Psoas muscle (tissue), 7 donors: ENCODE measurements at regions not wholly inside any gene's neighbourhood (a gene's known extent, or its start where the extent isn't known, plus 50 kb on each side); places are given as distances from the start of the nearest gene placed in this dataset.

Experiments used
- ATAC-seq, 4 donors: fragments of 200-7000 bp; cut with Tn5 transposase; one replicate each; pipeline ENCODE4 v1.9.1; 2020; ENCODE audit warnings: moderate library complexity in 3 of 4, mild to moderate bottlenecking in 2 of 4
- DNase-seq, 2 donors: peaks; one replicate each; pipeline ENCODE4 v3.0.0-alpha.2; 2020
- H3K27ac ChIP-seq: fragments of 200-600 bp; one replicate; pipeline ENCODE4 v1.8.0; 2022
- H3K27me3 ChIP-seq, 3 donors: fragments of 200-600 bp in 1 of 3; one replicate each; pipeline versions ENCODE4 v1.6.1 to v1.8.0; 2013 to 2022; ENCODE audit warnings: low read length in 2 of 3, mild to moderate bottlenecking in 2 of 3, moderate library complexity in 1 of 3; ENCODE audit not compliant: insufficient read depth in 3 of 3
- H3K36me3 ChIP-seq, 2 donors: fragments of 200-600 bp in 1 of 2; one replicate each; pipeline versions ENCODE4 v1.6.1 to v1.8.0; 2013 to 2022; ENCODE audit warnings: low read depth in 1 of 2, mild to moderate bottlenecking in 1 of 2, moderate library complexity in 1 of 2; ENCODE audit not compliant: insufficient read depth in 1 of 2
- H3K4me1 ChIP-seq: fragments of 200-600 bp; one replicate; pipeline ENCODE4 v1.8.0; 2022
- H3K4me3 ChIP-seq: fragments of 200-600 bp; one replicate; pipeline ENCODE4 v1.8.0; 2022; ENCODE audit warnings: mild to moderate bottlenecking
- H3K9me3 ChIP-seq: fragments of 200-600 bp; one replicate; pipeline ENCODE4 v1.8.0; 2022
- WGBS, 3 donors: extraction: QIAGEN DNeasy Blood & Tissue Kit; methylation state at CpG; one replicate each; pipeline versions ENCODE4 v1.1.6 to v1.1.7; 2013; 5-methylcytosine and 5-hydroxymethylcytosine counted together
- intact Hi-C, 2 donors: fragments of 100-400 bp; cut with DNase I; formaldehyde crosslinking; loops; one replicate each; pipeline versions ENCODE4 v1.11.0 to v1.14.2; 2022
- TF ChIP-seq, protein P1 (sequence below): fragments of 200-600 bp; IDR thresholded peaks from one replicate; pipeline ENCODE4 v1.8.0; 2022; ENCODE audit warnings: antibody characterized with exemption
- donor health status: healthy with polysubstance abuse.
- donor health status: DM: no; HTN: no; CAD: no; lungs with moderate emphysema.
- donor health status: Bipolar disorder and iron deficiency.
- donor health status: healthy.
- donor health status: DM: yes; HTN: yes; CAD: no.
- donor health status: DM: no; HTN: no; CAD: no.
- donor health status: DM: yes; HTN: yes; CAD: no.

- Histone ChIP-seq H3K27me3 (no peaks in the 10 kb centered on the region), H3K4me1 (peaks cover 6% of the 10 kb centered on the region), H3K27ac (no peak overlapping the region), H3K36me3 (no peaks in the 10 kb centered on the region), H3K9me3 (no peaks in the 10 kb centered on the region), H3K4me3 (no peak overlapping the region)
- TF ChIP-seq, protein P1, sequence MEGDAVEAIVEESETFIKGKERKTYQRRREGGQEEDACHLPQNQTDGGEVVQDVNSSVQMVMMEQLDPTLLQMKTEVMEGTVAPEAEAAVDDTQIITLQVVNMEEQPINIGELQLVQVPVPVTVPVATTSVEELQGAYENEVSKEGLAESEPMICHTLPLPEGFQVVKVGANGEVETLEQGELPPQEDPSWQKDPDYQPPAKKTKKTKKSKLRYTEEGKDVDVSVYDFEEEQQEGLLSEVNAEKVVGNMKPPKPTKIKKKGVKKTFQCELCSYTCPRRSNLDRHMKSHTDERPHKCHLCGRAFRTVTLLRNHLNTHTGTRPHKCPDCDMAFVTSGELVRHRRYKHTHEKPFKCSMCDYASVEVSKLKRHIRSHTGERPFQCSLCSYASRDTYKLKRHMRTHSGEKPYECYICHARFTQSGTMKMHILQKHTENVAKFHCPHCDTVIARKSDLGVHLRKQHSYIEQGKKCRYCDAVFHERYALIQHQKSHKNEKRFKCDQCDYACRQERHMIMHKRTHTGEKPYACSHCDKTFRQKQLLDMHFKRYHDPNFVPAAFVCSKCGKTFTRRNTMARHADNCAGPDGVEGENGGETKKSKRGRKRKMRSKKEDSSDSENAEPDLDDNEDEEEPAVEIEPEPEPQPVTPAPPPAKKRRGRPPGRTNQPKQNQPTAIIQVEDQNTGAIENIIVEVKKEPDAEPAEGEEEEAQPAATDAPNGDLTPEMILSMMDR = no peak
- no peak for ATAC-seq
- no peak for DNase-seq
- intact Hi-C loops = no loop called here
Observed at GRCh38 chr2:180652794-180653193, 327.6 kb upstream of the UBE2E3 start.

GRCh38 chr2:180651596-180651995 lies 328.8 kb upstream of the UBE2E3 start:
- no peak for DNase-seq
- Histone ChIP-seq H3K27ac (no peak overlapping the region), H3K4me3 (no peak overlapping the region), H3K36me3 (no peaks in the 10 kb centered on the region), H3K27me3 (no peaks in the 10 kb centered on the region), H3K4me1 (peaks cover 6% of the 10 kb centered on the region), H3K9me3 (no peaks in the 10 kb centered on the region)
- 79 to 93% (median 87%) methylated on average over 8 of the region's 8 CpGs for WGBS, 3 donors
- intact Hi-C loops = no loop called here
- TF ChIP-seq, protein P1 = no peak
- no peak for ATAC-seq

- DNase-seq (no peak), ATAC-seq (no peak)
- no peaks in the 10 kb centered on the region for H3K27me3 ChIP-seq
- TF ChIP-seq, protein P1 = no peak
- H3K4me3 ChIP-seq = no peak overlapping the region
- peaks cover 3% of the 10 kb centered on the region for H3K9me3 ChIP-seq
- no peaks in the 10 kb centered on the region for H3K4me1 ChIP-seq
- WGBS, 3 donors = 15 to 25% (median 16%) methylated on average over 3 of the region's 3 CpGs
- intact Hi-C loops = no loop called here
- no peak overlapping the region for H3K27ac ChIP-seq
- H3K36me3 ChIP-seq = no peaks in the 10 kb centered on the region
Observed at GRCh38 chr2:180647621-180648020, 332.8 kb upstream of the UBE2E3 start.

GRCh38 chr2:180647221-180647620 lies 333.2 kb upstream of the UBE2E3 start:
- TF ChIP-seq, protein P1 = no peak
- intact Hi-C loops = no loop called here
- DNase-seq (no peak), ATAC-seq (no peak)
- H3K27ac ChIP-seq = no peak overlapping the region
- H3K4me1 ChIP-seq = no peaks in the 10 kb centered on the region
- peaks cover 7% of the 10 kb centered on the region for H3K9me3 ChIP-seq
- H3K4me3 ChIP-seq = no peak overlapping the region
- H3K36me3 ChIP-seq = no peaks in the 10 kb centered on the region
- no peaks in the 10 kb centered on the region for H3K27me3 ChIP-seq

GRCh38 chr2:180646756-180647155 lies 333.6 kb upstream of the UBE2E3 start:
- DNase-seq (no peak), ATAC-seq (no peak)
- no peak overlapping the region for H3K4me3 ChIP-seq
- intact Hi-C loops = no loop called here
- TF ChIP-seq, protein P1 = no peak
- WGBS, 3 donors = 20 to 31% (median 27%) methylated on average over 2 of the region's 2 CpGs
- H3K27ac ChIP-seq = no peak overlapping the region
- no peaks in the 10 kb centered on the region for H3K27me3 ChIP-seq
- no peaks in the 10 kb centered on the region for H3K36me3 ChIP-seq
- no peaks in the 10 kb centered on the region for H3K4me1 ChIP-seq
- peaks cover 8% of the 10 kb centered on the region for H3K9me3 ChIP-seq
